ENCODE measurements at regions not wholly inside any gene's neighbourhood (a gene's known extent, or its start where the extent isn't known, plus 50 kb on each side); places are given as distances from the start of the nearest gene placed in this dataset.

- Histone ChIP-seq H3K27me3 (ENCODE audit: insufficient read depth, poor library complexity, severe bottlenecking) (no peaks in the 10 kb centered on the region), H3K4me3 (replicated peaks; ENCODE audit: insufficient read depth, low read length) (no peak overlapping the region), H3K27ac (replicated peaks) (no peak overlapping the region)
- DNase-seq (ENCODE audit: low read depth in 1 of 2, low spot score in 1 of 2): no peak
- TF ChIP-seq SPI1 (IDR thresholded peaks at IDR 0.05; ENCODE audit: borderline replicate concordance, low read depth): no peak
- no peak for TF ChIP-seq CTCF (IDR thresholded peaks at IDR 0.05; ENCODE audit: insufficient read depth, low read length)
- no peak for TF ChIP-seq GABPA (IDR thresholded peaks at IDR 0.05; ENCODE audit: low read depth)
- TF ChIP-seq REST (IDR thresholded peaks at IDR 0.05; ENCODE audit: insufficient replicate concordance, low read depth): no peak
- TF ChIP-seq POLR2AphosphoS5 (IDR thresholded peaks at IDR 0.05; ENCODE audit: low read depth): no peak
Measured at GRCh38 chr4:38390969-38391545, 272.9 kb upstream of the KLF3 start.

GRCh38 chr4:38392223-38392855 lies 271.7 kb upstream of the KLF3 start:
- TF ChIP-seq CTCF (IDR thresholded peaks at IDR 0.05; ENCODE audit: insufficient read depth, low read length): no peak
- no peak for TF ChIP-seq SPI1 (IDR thresholded peaks at IDR 0.05; ENCODE audit: borderline replicate concordance, low read depth)
- TF ChIP-seq POLR2AphosphoS5 (IDR thresholded peaks at IDR 0.05; ENCODE audit: low read depth): no peak
- no peak for TF ChIP-seq GABPA (IDR thresholded peaks at IDR 0.05; ENCODE audit: low read depth)
- no peak for TF ChIP-seq REST (IDR thresholded peaks at IDR 0.05; ENCODE audit: insufficient replicate concordance, low read depth)
- H3K4me3 ChIP-seq (replicated peaks; ENCODE audit: insufficient read depth, low read length): no peak overlapping the region
- H3K27me3 ChIP-seq (ENCODE audit: insufficient read depth, poor library complexity, severe bottlenecking): no peaks in the 10 kb centered on the region
- DNase-seq (ENCODE audit: low read depth in 1 of 2, low spot score in 1 of 2): no peak
- H3K27ac ChIP-seq (replicated peaks): no peak overlapping the region

GRCh38 chr4:38396091-38396490 lies 267.9 kb upstream of the KLF3 start:
- Histone ChIP-seq H3K27me3 (ENCODE audit: insufficient read depth, poor library complexity, severe bottlenecking) (no peaks in the 10 kb centered on the region), H3K4me3 (replicated peaks; ENCODE audit: insufficient read depth, low read length) (no peak overlapping the region), H3K27ac (replicated peaks) (no peak overlapping the region)
- TF ChIP-seq CTCF (IDR thresholded peaks at IDR 0.05; ENCODE audit: insufficient read depth, low read length): no peak
- TF ChIP-seq POLR2AphosphoS5 (IDR thresholded peaks at IDR 0.05; ENCODE audit: low read depth): no peak
- TF ChIP-seq GABPA (IDR thresholded peaks at IDR 0.05; ENCODE audit: low read depth): no peak
- TF ChIP-seq REST (IDR thresholded peaks at IDR 0.05; ENCODE audit: insufficient replicate concordance, low read depth): no peak
- no peak for TF ChIP-seq SPI1 (IDR thresholded peaks at IDR 0.05; ENCODE audit: borderline replicate concordance, low read depth)
- no peak for DNase-seq (ENCODE audit: low read depth in 1 of 2, low spot score in 1 of 2)

All from HL-60 (cell line).